NCI-H526 treated with DMSO at 0.1 percent for 48 hours (cell line): ENCODE measurements at regions not wholly inside any gene's neighbourhood (a gene's known extent, or its start where the extent isn't known, plus 50 kb on each side); places are given as distances from the start of the nearest gene placed in this dataset.
"Not testable (repeated sequence)": the region's sequence is repeated elsewhere in the genome, so short reads cannot be mapped to it uniquely, and the experiment has no call there.

Experiments used
- DNase-seq: peaks from one replicate; lab custom pipeline; 2025; lab: John Stamatoyannopoulos, UW

GRCh38 chr2:56801770-56802169 lies 618.0 kb downstream of the CCDC85A start:
- no peak for DNase-seq

- no peak for DNase-seq
Observed at GRCh38 chr2:56803596-56803995, 619.8 kb downstream of the CCDC85A start.

DNA sequence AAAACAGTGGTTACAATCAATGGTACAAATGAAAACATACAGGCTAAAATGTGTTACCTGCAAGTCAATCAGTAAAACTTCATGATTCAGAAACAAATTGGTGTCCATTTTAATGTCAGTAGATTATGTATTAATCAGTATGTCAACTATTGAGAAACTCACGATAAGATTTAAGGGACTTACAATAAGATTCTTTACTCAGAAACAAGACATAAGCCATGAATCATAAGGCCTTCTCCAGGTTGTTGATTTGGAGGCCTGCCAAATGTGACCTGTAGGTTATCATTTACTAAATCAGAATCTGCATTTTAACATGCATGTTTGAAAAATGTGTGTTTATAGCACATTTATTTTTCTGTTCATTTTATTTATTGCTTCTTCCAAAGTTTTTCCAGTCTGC lies 623.1 kb downstream of the CCDC85A start:
- no peak for DNase-seq

DNA sequence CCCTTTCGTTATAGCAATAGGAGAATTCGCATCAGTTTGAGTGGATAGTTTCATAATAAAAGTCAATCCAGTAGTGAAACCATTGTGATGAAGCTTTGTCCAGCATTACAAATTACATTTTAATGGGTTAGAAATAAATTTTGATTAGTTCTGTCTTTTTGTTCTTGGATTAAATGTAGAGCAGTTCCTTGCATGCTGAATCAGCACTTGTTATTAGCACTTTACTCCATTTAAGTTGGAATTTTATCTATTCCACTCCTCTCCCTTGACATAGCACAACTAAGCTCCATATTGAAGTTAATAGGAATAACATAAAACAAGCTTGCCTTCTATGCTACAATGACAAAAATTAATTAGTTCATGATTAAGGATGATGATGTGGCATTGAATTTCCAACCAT lies 624.1 kb downstream of the CCDC85A start:
- DNase-seq = no peak

DNA sequence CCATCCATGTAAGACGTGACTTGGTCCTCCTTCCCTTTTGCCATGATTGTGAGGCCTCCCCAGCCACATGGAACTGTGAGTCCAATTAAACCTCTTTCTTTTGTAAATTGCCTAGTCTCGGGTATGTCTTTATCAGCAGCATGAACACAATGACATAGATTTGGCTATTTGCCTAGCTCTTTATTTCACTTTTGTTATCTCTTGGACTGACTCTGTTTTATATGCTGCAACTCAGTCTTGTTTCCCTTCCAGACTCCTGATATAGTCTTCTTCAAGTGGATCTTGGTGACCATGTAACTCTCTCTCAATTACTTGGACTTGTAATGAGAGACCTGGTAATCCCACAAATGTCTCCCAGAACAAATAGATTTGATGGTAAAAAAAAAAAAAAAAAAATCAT lies 627.6 kb downstream of the CCDC85A start:
- no peak for DNase-seq

- no peak for DNase-seq
Observed at GRCh38 chr2:56812432-56812831, 628.6 kb downstream of the CCDC85A start.

DNA sequence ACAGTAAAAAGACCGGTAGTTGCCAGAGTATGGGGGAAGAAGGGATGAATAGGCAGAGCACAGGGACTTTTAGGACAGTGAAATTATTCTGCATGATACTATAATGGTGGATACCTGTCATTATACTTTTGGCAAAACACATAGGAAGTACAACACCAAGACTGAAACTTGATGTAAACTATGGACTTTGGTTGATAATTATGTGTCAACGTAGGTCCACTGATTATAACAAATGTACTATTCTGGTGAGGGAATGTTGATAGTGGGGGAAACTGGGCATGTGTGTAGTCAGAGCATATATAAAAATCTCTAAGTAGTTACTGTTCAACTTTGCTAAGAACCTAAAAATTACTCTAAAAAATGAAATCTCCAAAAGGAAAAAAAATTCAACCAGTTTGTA lies 629.7 kb downstream of the CCDC85A start:
- no peak for DNase-seq

- DNase-seq = no peak
Observed at GRCh38 chr2:56816666-56817065, 632.9 kb downstream of the CCDC85A start.

- DNase-seq = no peak
Observed at GRCh38 chr2:56831780-56832179, 648.0 kb downstream of the CCDC85A start.

- no peak for DNase-seq
Observed at GRCh38 chr2:56834686-56835085, 650.9 kb downstream of the CCDC85A start.

DNA sequence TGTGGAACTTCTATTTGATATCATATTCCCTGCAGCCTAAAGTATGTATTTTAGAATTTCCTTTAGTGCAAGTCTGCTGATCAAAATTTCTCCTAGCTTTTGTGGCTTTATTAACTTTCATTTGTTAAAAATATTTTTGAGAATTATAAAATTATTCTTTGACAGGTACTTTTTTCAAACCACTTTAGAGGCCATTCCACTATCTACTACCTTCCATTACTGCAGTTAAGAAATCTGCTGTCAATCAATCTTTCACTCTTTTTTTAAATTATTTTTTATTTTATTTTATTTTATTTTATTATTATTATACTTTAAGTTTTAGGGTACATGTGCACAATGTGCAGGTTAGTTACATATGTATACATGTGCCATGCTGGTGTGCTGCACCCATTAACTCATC lies 656.2 kb downstream of the CCDC85A start:
- DNase-seq = not testable (repeated sequence)

- no peak for DNase-seq
Observed at GRCh38 chr2:56860991-56861390, 677.2 kb downstream of the CCDC85A start.

DNA sequence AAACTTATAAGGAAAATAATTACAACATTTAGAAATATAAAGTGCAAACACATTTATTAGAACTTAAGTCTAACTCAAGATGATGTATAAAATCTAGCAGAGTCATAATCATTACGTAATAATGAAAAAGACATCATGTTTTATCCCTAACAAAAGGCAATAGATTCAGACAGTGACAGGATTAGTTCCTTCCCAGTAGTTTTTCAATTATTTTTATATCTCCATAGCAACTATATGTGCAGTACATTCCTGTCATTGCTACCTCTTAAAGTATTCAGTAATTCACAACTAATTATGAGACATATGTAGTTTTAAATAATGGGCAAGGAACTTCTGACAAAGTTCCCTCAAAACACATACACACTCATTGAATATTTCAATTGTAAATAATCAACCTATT lies 687.9 kb downstream of the CCDC85A start:
- no peak for DNase-seq

- no peak for DNase-seq
Observed at GRCh38 chr2:56874717-56875116, 690.9 kb downstream of the CCDC85A start.

GRCh38 chr2:56889738-56890137 lies 705.9 kb downstream of the CCDC85A start:
- no peak for DNase-seq

DNA sequence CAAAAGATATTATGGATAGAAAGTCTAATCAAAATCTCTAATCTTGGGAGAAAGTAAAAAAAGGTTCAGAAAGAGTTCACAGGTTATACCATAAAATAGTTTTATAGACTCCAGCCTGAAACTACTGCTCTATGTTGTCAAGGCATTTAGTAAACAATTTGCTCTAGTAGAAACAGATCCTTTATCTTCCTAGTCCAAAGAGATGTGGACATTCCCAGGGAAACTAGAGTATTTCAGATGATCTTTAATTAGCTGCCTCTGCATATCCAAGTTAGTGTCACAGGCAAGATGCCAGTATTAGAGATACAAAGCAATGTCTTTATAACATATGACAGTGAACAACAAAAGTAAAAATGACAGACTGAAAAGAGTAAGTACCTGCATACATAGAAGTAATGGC lies 708.6 kb downstream of the CCDC85A start:
- DNase-seq = no peak

GRCh38 chr2:56898986-56899385 lies 715.2 kb downstream of the CCDC85A start:
- no peak for DNase-seq

DNA sequence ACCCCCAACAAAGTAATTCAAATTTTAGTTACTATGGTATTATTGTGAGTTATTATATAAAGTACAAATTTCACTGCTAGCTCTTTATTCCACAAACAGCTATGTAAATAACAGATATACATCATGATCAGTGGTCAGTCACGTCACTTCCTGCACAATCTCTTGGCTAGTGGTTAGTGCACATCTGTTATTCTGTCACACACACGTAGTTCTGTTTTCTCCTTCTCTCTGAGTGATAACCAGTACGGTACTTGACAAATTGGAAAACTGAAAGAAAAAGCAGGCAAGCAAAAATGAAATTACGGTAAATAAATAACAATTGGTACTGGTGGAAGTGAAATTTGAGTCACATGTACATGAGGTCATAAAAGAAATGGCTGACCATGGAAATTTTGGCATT lies 728.7 kb downstream of the CCDC85A start:
- no peak for DNase-seq

GRCh38 chr2:56918790-56919189 lies 735.0 kb downstream of the CCDC85A start:
- DNase-seq = no peak

DNA sequence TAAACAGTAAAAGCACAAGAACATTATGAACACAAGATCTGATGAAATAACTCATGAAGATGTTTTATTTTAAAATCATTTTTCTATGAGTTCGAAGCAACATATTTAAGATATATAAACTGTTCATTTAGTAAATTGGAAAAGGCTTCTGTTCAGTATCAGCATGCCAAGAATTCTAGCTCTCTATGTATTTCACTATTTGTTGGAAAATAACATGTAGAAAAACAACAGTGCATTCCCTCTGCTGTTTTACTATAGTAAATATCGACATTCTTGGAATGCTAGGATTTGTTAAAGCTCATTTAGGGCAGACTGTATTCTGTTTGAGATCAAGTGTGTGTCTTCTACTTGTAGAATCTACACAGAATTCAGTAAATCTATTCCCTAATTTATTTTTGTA lies 750.2 kb downstream of the CCDC85A start:
- DNase-seq = no peak

DNA sequence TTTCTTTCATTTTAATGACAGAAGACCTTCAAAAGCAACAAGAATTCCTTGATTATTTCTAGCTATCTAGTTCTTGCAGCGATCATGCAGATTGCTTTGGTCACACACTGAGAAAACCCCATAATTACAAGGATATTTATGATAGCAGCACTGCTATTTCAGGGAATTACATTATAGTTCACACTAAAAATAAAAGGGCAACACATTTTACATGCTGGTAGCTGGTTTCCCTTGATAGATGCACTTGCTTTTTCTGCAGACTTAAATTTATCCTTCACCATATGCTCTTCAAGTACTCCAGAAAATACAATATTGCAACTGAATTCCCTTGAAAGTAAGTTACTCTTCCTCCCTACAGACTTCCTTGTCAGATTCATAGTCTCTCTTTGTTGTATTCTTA lies 751.1 kb downstream of the CCDC85A start:
- DNase-seq = no peak

GRCh38 chr2:56940054-56940453 lies 756.3 kb downstream of the CCDC85A start:
- DNase-seq = no peak

DNA sequence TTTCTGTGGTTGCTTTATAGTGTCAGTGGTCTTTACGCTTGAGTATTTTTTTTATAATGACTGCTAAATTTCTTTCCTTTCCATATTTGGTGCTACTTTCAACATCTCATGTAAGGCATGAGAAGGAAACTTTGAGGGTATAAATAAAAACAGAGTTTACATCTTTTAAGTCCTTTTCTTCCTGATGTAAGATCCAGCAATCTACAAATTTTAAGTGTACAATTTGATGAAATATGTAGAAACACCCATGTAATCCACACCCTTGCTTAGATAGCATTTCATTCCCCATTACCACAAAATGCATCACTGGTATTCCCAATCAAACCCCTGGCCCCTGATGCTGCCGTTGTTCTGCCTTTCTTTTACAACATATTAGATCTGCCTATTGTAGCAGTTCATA lies 769.1 kb downstream of the CCDC85A start:
- no peak for DNase-seq

- no peak for DNase-seq
Observed at GRCh38 chr2:56960581-56960980, 776.8 kb downstream of the CCDC85A start.

GRCh38 chr2:56962673-56963072 lies 778.9 kb downstream of the CCDC85A start:
- DNase-seq = no peak
